SK-N-SH (cell line): ENCODE measurements at regions not wholly inside any gene's neighbourhood (a gene's known extent, or its start where the extent isn't known, plus 50 kb on each side); places are given as distances from the start of the nearest gene placed in this dataset.

Experiments used
- CTCF ChIA-PET: fragments of 300-600, 350-600 bp; formaldehyde crosslinking; extraction: SDS; loops from one replicate; lab custom pipeline; 2021; lab: Yijun Ruan, JAX
- POLR2A ChIA-PET: fragments of 350-600 bp; sonication (Branson Sonifier 250); formaldehyde crosslinking; extraction: SDS; loops from one replicate; lab custom pipeline; 2020; ENCODE audit warnings: antibody characterized with exemption, inconsistent platforms; lab: Yijun Ruan, JAX
- DNase-seq: peaks from one replicate; pipeline ENCODE4 v3.0.0; 2012
- H2AFZ ChIP-seq: fragments of 200-600 bp; sonication (generic); 2 replicates; pipeline ENCODE4 v1.8.1; 2016; ENCODE audit warnings: antibody characterized with exemption, mild to moderate bottlenecking, low read depth
- H3F3A ChIP-seq: fragments of 200-600 bp; sonication (generic); replicated peaks from 2 replicates; pipeline ENCODE3; 2016; ENCODE audit warnings: antibody characterized with exemption, mild to moderate bottlenecking; ENCODE audit not compliant: insufficient read depth
- H3K27ac ChIP-seq, 2 experiments: fragments of 200-500 bp in 1 of 2; fragments of 200-600 bp in 1 of 2; sonication (Bioruptor generic) in 1 of 2; sonication (generic), shearing (Covaris generic) in 1 of 2; 2 replicates each; pipeline versions ENCODE4 v1.5.1 to v1.6.1; 2014 to 2016; ENCODE audit warnings: low read depth in 2 of 2, inconsistent platforms in 1 of 2, low read length in 1 of 2, mild to moderate bottlenecking in 1 of 2, mixed read lengths in 1 of 2
- H3K27me3 ChIP-seq: fragments of 200-600 bp; sonication (generic), shearing (Covaris generic); 2 replicates; pipeline ENCODE4 v1.6.1; 2016; ENCODE audit warnings: mixed run types; ENCODE audit not compliant: insufficient read depth
- H3K36me3 ChIP-seq, 2 experiments: fragments of 200-500 bp in 1 of 2; fragments of 200-600 bp in 1 of 2; sonication (Bioruptor generic) in 1 of 2; sonication (generic) in 1 of 2; replicated peaks in 1 of 2; 2 replicates each; pipeline versions ENCODE3 to v1.5.1; 2014 to 2016; ENCODE audit warnings: low read length in 1 of 2, mild to moderate bottlenecking in 1 of 2; ENCODE audit not compliant: insufficient read depth in 2 of 2, control insufficient read depth in 1 of 2
- H3K4me1 ChIP-seq, 2 experiments: fragments of 200-500 bp in 1 of 2; fragments of 200-600 bp in 1 of 2; sonication (Bioruptor generic) in 1 of 2; sonication (generic), shearing (Covaris generic) in 1 of 2; 2 replicates each; pipeline versions ENCODE4 v1.5.1 to v1.6.1; 2014 to 2016; ENCODE audit warnings: low read depth in 1 of 2, low read length in 1 of 2, mixed run types in 1 of 2; ENCODE audit not compliant: insufficient read depth in 2 of 2, control insufficient read depth in 1 of 2
- H3K4me2 ChIP-seq: fragments of 200-600 bp; sonication (generic), shearing (Covaris generic); 2 replicates; pipeline ENCODE4 v1.6.1; 2017; ENCODE audit warnings: mixed run types
- H3K4me3 ChIP-seq, 2 experiments: fragments of 200-500 bp in 1 of 2; fragments of 200-600 bp in 1 of 2; sonication (Bioruptor generic) in 1 of 2; sonication (generic), shearing (Covaris generic) in 1 of 2; 2 replicates each; pipeline versions ENCODE4 v1.5.1 to v1.8.1; 2014 to 2016; ENCODE audit warnings: low read depth in 2 of 2, inconsistent platforms in 1 of 2, low read length in 1 of 2, mild to moderate bottlenecking in 1 of 2, mixed read lengths in 1 of 2, moderate library complexity in 1 of 2
- H3K79me2 ChIP-seq: fragments of 200-600 bp; sonication (generic); 2 replicates; pipeline ENCODE4 v1.8.1; 2017; ENCODE audit warnings: mild to moderate bottlenecking; ENCODE audit not compliant: insufficient read depth
- H3K9ac ChIP-seq: fragments of 200-600 bp; sonication (generic); 2 replicates; pipeline ENCODE4 v1.6.1; 2017; ENCODE audit warnings: mixed run types
- H3K9me2 ChIP-seq: fragments of 200-600 bp; sonication (generic); 2 replicates; pipeline ENCODE4 v1.6.1; 2017; ENCODE audit warnings: mixed run types
- H3K9me3 ChIP-seq: fragments of 200-600 bp; sonication (generic); 2 replicates; pipeline ENCODE4 v1.6.1; 2017; ENCODE audit warnings: mixed run types, mild to moderate bottlenecking, moderate library complexity
- H4K20me1 ChIP-seq: fragments of 200-600 bp; sonication (generic); 2 replicates; pipeline ENCODE4 v1.6.1; 2017; ENCODE audit warnings: mild to moderate bottlenecking, mixed run types; ENCODE audit not compliant: insufficient read depth
- CHD2 ChIP-seq: fragments of 150-350 bp; IDR thresholded peaks from 2 replicates; pipeline ENCODE4 v1.6.1; 2018; ENCODE audit warnings: low read length; ENCODE audit not compliant: partially characterized antibody
- EZH2phosphoT487 ChIP-seq: fragments of 200-600 bp; sonication (generic); IDR thresholded peaks from 2 replicates; pipeline ENCODE4 v1.6.1; 2017; ENCODE audit warnings: low read depth, mixed run types, mild to moderate bottlenecking, antibody characterized with exemption, moderate library complexity, borderline replicate concordance
- GABPA ChIP-seq: IDR thresholded peaks from 2 replicates; pipeline ENCODE4 v1.4.0; 2012; ENCODE audit warnings: low read depth, mild to moderate bottlenecking
- MAX ChIP-seq: IDR thresholded peaks from 2 replicates; pipeline ENCODE4 v1.4.0; 2012; ENCODE audit warnings: low read depth
- MEF2A ChIP-seq: IDR thresholded peaks from 2 replicates; pipeline ENCODE4 v1.4.0; 2012; ENCODE audit warnings: low read depth, borderline replicate concordance
- NRF1 ChIP-seq: IDR thresholded peaks from 2 replicates; pipeline ENCODE4 v1.6.1; 2012; ENCODE audit warnings: low read depth, mild to moderate bottlenecking, low read length
- PBX3 ChIP-seq: IDR thresholded peaks from 2 replicates; pipeline ENCODE4; 2012
- SMC3 ChIP-seq: IDR thresholded peaks from 2 replicates; pipeline ENCODE4 v1.6.1; 2012; ENCODE audit warnings: low read depth, low read length, improper control_type of control experiment
- TCF12 ChIP-seq: IDR thresholded peaks from 2 replicates; pipeline ENCODE4 v1.4.0; 2012
- USF1 ChIP-seq: IDR thresholded peaks from 2 replicates; pipeline ENCODE4 v1.4.0; 2012; ENCODE audit warnings: low read depth, borderline replicate concordance
- USF2 ChIP-seq: fragments of 150-350 bp; IDR thresholded peaks from 2 replicates; pipeline ENCODE4 v1.6.1; 2017; ENCODE audit warnings: antibody characterized with exemption, low read length, low read depth, borderline replicate concordance
- YY1 ChIP-seq: IDR thresholded peaks from 2 replicates; pipeline ENCODE4 v1.4.0; 2012; ENCODE audit warnings: low read depth, mild to moderate bottlenecking
- ZBTB33 ChIP-seq: IDR thresholded peaks from 2 replicates; pipeline ENCODE4 v1.4.0; 2012; ENCODE audit warnings: low read depth, borderline replicate concordance
- WGBS: methylation state at CpG from one replicate; pipeline ENCODE4 v1.1.6; 2017; ENCODE audit warnings: low lambda C conversion rate; 5-methylcytosine and 5-hydroxymethylcytosine counted together

- Histone ChIP-seq H3K27me3 (no peaks in the 10 kb centered on the region), H3K4me3 (no peak overlapping the region), H3K4me2 (no peak overlapping the region), H3K36me3 (no peaks in the 10 kb centered on the region), H3K9ac (no peak overlapping the region), H3K27ac (no peak overlapping the region), H3K9me3 (no peaks in the 10 kb centered on the region), H3K4me1 (no peaks in the 10 kb centered on the region; a peak in 1 of 4 replicates), H3K79me2 (no peaks in the 10 kb centered on the region), H4K20me1 (no peaks in the 10 kb centered on the region), H2AFZ (no peak overlapping the region), H3F3A (no peaks in the 10 kb centered on the region), H3K9me2 (no peaks in the 10 kb centered on the region)
- 22% methylated on average over 2 of the region's 2 CpGs for WGBS
- CTCF ChIA-PET, result no interaction called here
- POLR2A ChIA-PET, result no interaction called here
- TF ChIP-seq USF1 (no peak), SMC3 (no peak), ZBTB33 (no peak), CHD2 (no peak), PBX3 (no peak), TCF12 (no peak)
- DNase-seq, result no peak
Measured at GRCh38 chr6:101286146-101286545, 107.4 kb upstream of the GRIK2 start.

- Histone ChIP-seq H3K4me1 (no peaks in the 10 kb centered on the region; a peak in 1 of 4 replicates), H3K9ac (no peak overlapping the region), H3K9me3 (no peaks in the 10 kb centered on the region), H3K79me2 (no peaks in the 10 kb centered on the region), H3K9me2 (no peaks in the 10 kb centered on the region), H3K27me3 (no peaks in the 10 kb centered on the region), H2AFZ (no peak overlapping the region), H3K36me3 (no peaks in the 10 kb centered on the region), H3K4me2 (no peak overlapping the region), H4K20me1 (no peaks in the 10 kb centered on the region), H3K4me3 (no peak overlapping the region), H3F3A (no peaks in the 10 kb centered on the region), H3K27ac (no peak overlapping the region)
- WGBS, result 14% methylated on average over 1 of the region's 2 CpGs
- TF ChIP-seq GABPA, result no peak
- TF ChIP-seq MAX, result no peak
- TF ChIP-seq USF2, result no peak
- TF ChIP-seq NRF1, result no peak
- no peak for TF ChIP-seq MEF2A
- TF ChIP-seq YY1, result no peak
- no peak for TF ChIP-seq EZH2phosphoT487
- CTCF ChIA-PET, result interaction anchor here (0.6 kb wide), 1 partner anchor 22 kb away, joined by 3 read pairs; no protein-coding TSS in a partner anchor
- DNase-seq, result no peak
- POLR2A ChIA-PET, result no interaction called here
Measured at GRCh38 chr6:101290346-101290745, 103.2 kb upstream of the GRIK2 start.
